ENCODE measurements at regions not wholly inside any gene's neighbourhood (a gene's known extent, or its start where the extent isn't known, plus 50 kb on each side); places are given as distances from the start of the nearest gene placed in this dataset.

- no peaks in the 10 kb centered on the region for H3K36me3 Mint-ChIP-seq (ENCODE audit: low read depth)
- H3K4me1 Mint-ChIP-seq, result no peaks in the 10 kb centered on the region
- TF ChIP-seq CTCF (IDR thresholded peaks at IDR 0.05), result no peak
- H3K9me3 Mint-ChIP-seq, result no peaks in the 10 kb centered on the region
- no peak overlapping the region for H3K4me3 Mint-ChIP-seq
- DNase-seq, result no peak
- no peaks in the 10 kb centered on the region for H3K27me3 Mint-ChIP-seq (ENCODE audit: low read depth, poor library complexity)
- H3K27ac Mint-ChIP-seq, result no peak overlapping the region
Measured at GRCh38 chr13:88623150-88623549, 952.0 kb downstream of the SLITRK5 start.

- no peak for DNase-seq
- no peak for TF ChIP-seq CTCF (IDR thresholded peaks at IDR 0.05)
- no peak overlapping the region for H3K27ac Mint-ChIP-seq
- no peaks in the 10 kb centered on the region for H3K27me3 Mint-ChIP-seq (ENCODE audit: low read depth, poor library complexity)
- H3K4me1 Mint-ChIP-seq, result no peaks in the 10 kb centered on the region
- no peak overlapping the region for H3K4me3 Mint-ChIP-seq
- H3K36me3 Mint-ChIP-seq (ENCODE audit: low read depth), result no peaks in the 10 kb centered on the region
- H3K9me3 Mint-ChIP-seq, result no peaks in the 10 kb centered on the region
Measured at GRCh38 chr13:88627071-88627470, 955.9 kb downstream of the SLITRK5 start.

GRCh38 chr13:88628882-88629281, 957.7 kb downstream of the SLITRK5 start:
- Mint-ChIP-seq H3K4me1 (no peaks in the 10 kb centered on the region), H3K27me3 (ENCODE audit: low read depth, poor library complexity) (no peaks in the 10 kb centered on the region), H3K36me3 (ENCODE audit: low read depth) (no peaks in the 10 kb centered on the region), H3K9me3 (no peaks in the 10 kb centered on the region), H3K4me3 (no peak overlapping the region), H3K27ac (no peak overlapping the region)
- DNase-seq, result no peak
- TF ChIP-seq CTCF (IDR thresholded peaks at IDR 0.05), result no peak

- no peak overlapping the region for H3K27ac Mint-ChIP-seq
- no peaks in the 10 kb centered on the region for H3K9me3 Mint-ChIP-seq
- no peaks in the 10 kb centered on the region for H3K36me3 Mint-ChIP-seq (ENCODE audit: low read depth)
- no peak overlapping the region for H3K4me3 Mint-ChIP-seq
- H3K27me3 Mint-ChIP-seq (ENCODE audit: low read depth, poor library complexity), result no peaks in the 10 kb centered on the region
- no peak for DNase-seq
- TF ChIP-seq CTCF (IDR thresholded peaks at IDR 0.05), result no peak
- no peaks in the 10 kb centered on the region for H3K4me1 Mint-ChIP-seq
Measured at GRCh38 chr13:88637935-88638334, 966.8 kb downstream of the SLITRK5 start.

GRCh38 chr13:88643233-88643632, 972.1 kb downstream of the SLITRK5 start:
- peaks cover 5% of the 10 kb centered on the region for H3K9me3 Mint-ChIP-seq
- no peak overlapping the region for H3K4me3 Mint-ChIP-seq
- no peaks in the 10 kb centered on the region for H3K4me1 Mint-ChIP-seq
- DNase-seq, result no peak
- no peak overlapping the region for H3K27ac Mint-ChIP-seq
- H3K36me3 Mint-ChIP-seq (ENCODE audit: low read depth), result no peaks in the 10 kb centered on the region
- no peak for TF ChIP-seq CTCF (IDR thresholded peaks at IDR 0.05)
- H3K27me3 Mint-ChIP-seq (ENCODE audit: low read depth, poor library complexity), result no peaks in the 10 kb centered on the region

GRCh38 chr13:88648598-88649373, 977.6 kb downstream of the SLITRK5 start:
- no peak for DNase-seq
- no peaks in the 10 kb centered on the region for H3K36me3 Mint-ChIP-seq (ENCODE audit: low read depth)
- H3K4me1 Mint-ChIP-seq, result no peaks in the 10 kb centered on the region
- no peaks in the 10 kb centered on the region for H3K9me3 Mint-ChIP-seq
- TF ChIP-seq CTCF (IDR thresholded peaks at IDR 0.05), result no peak
- H3K4me3 Mint-ChIP-seq, result no peak overlapping the region
- H3K27ac Mint-ChIP-seq, result no peak overlapping the region
- no peaks in the 10 kb centered on the region for H3K27me3 Mint-ChIP-seq (ENCODE audit: low read depth, poor library complexity)
